Nephron (organoid): ENCODE measurements at regions not wholly inside any gene's neighbourhood (a gene's known extent, or its start where the extent isn't known, plus 50 kb on each side); places are given as distances from the start of the nearest gene placed in this dataset.

ENCODE experiments used
- H3K27ac Mint-ChIP-seq, 3 experiments: 2 replicates each; pipeline ENCODE4 v1.8.0; 2020; ENCODE audit warnings: mixed read lengths in 3 of 3, mild to moderate bottlenecking in 2 of 3, moderate library complexity in 1 of 3
- H3K27me3 Mint-ChIP-seq: 2 replicates; pipeline ENCODE4 v1.8.0; 2021; ENCODE audit warnings: low read depth, mild to moderate bottlenecking, moderate library complexity, mixed read lengths
- H3K36me3 Mint-ChIP-seq: 2 replicates; pipeline ENCODE4 v1.8.0; 2020; ENCODE audit warnings: low read depth, mixed read lengths
- H3K4me1 Mint-ChIP-seq: 2 replicates; pipeline ENCODE4 v1.8.0; 2020; ENCODE audit warnings: mixed read lengths
- H3K4me3 Mint-ChIP-seq, 3 experiments: 2 replicates each; pipeline ENCODE4 v1.8.0; 2020; ENCODE audit warnings: mild to moderate bottlenecking in 3 of 3, mixed read lengths in 3 of 3, moderate library complexity in 2 of 3
- H3K9me3 Mint-ChIP-seq: 2 replicates; pipeline ENCODE4 v1.8.0; 2020; ENCODE audit warnings: mixed read lengths
- TF ChIP-seq, protein P1 (sequence below), 3 experiments: fragments of 200-600 bp; sonication (generic); IDR thresholded peaks; one replicate each; pipeline ENCODE4 v1.5.0; 2021; ENCODE audit warnings: antibody characterized with exemption in 3 of 3; ENCODE audit not compliant: unreplicated experiment in 3 of 3

DNA sequence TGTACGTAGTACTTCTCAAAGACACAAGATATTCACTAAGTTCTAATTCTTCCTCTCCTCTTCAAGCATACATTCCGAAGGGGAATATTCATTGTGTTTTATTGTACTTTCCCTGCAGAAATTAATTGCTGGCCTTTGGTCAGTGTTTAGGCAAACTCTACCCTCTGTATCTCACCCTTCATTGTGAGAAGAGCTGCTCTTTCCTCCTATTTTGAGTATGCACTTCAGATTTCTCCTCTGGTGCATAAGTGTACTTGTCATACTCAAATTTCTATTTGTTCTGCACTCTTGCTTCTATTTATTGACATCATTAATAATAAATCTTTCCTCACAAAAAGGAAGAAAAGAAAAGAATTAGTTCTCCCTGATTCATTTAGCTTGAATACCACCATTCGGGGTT is 485.4 kb upstream of the SLC8A1 start:
- H3K4me3 Mint-ChIP-seq, result no peak overlapping the region
- H3K9me3 Mint-ChIP-seq, result peaks cover 6% of the 10 kb centered on the region

DNA sequence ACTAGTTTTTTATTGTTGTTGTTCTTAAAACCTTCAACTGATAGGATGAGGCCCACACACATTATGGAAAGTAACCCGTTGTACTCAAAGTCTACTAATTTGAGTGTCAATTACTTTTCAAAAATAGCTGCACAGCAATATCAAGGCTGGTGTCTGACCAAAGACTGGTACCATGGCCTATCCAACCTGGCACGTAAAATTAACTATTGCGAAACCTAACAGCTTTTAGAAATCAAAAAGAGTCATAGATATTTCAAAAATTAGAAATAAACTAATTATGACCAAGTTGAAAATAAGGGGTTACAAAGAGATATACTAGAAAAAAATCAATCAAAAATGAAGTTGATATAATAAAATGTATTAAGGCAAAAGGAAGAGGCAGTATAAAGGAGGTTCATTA is 501.5 kb upstream of the SLC8A1 start:
- H3K4me3 Mint-ChIP-seq, result no peak overlapping the region
- H3K27ac Mint-ChIP-seq, result no peak overlapping the region
- no peaks in the 10 kb centered on the region for H3K9me3 Mint-ChIP-seq
- H3K36me3 Mint-ChIP-seq, result no peaks in the 10 kb centered on the region
- H3K4me1 Mint-ChIP-seq, result no peaks in the 10 kb centered on the region
- H3K27me3 Mint-ChIP-seq, result peaks cover 3% of the 10 kb centered on the region
- TF ChIP-seq, protein P1, sequence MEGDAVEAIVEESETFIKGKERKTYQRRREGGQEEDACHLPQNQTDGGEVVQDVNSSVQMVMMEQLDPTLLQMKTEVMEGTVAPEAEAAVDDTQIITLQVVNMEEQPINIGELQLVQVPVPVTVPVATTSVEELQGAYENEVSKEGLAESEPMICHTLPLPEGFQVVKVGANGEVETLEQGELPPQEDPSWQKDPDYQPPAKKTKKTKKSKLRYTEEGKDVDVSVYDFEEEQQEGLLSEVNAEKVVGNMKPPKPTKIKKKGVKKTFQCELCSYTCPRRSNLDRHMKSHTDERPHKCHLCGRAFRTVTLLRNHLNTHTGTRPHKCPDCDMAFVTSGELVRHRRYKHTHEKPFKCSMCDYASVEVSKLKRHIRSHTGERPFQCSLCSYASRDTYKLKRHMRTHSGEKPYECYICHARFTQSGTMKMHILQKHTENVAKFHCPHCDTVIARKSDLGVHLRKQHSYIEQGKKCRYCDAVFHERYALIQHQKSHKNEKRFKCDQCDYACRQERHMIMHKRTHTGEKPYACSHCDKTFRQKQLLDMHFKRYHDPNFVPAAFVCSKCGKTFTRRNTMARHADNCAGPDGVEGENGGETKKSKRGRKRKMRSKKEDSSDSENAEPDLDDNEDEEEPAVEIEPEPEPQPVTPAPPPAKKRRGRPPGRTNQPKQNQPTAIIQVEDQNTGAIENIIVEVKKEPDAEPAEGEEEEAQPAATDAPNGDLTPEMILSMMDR (IDR thresholded peaks at IDR 0.05; ENCODE audit: unreplicated experiment in 3 of 3), result no peak

More for the DNA sequence above, 485.4 kb upstream of the SLC8A1 start:
- Mint-ChIP-seq H3K36me3 (no peaks in the 10 kb centered on the region), H3K27me3 (no peaks in the 10 kb centered on the region), H3K4me1 (no peaks in the 10 kb centered on the region), H3K27ac (no peak overlapping the region)
- TF ChIP-seq, protein P1 (IDR thresholded peaks at IDR 0.05; ENCODE audit: unreplicated experiment in 3 of 3), result no peak

DNA sequence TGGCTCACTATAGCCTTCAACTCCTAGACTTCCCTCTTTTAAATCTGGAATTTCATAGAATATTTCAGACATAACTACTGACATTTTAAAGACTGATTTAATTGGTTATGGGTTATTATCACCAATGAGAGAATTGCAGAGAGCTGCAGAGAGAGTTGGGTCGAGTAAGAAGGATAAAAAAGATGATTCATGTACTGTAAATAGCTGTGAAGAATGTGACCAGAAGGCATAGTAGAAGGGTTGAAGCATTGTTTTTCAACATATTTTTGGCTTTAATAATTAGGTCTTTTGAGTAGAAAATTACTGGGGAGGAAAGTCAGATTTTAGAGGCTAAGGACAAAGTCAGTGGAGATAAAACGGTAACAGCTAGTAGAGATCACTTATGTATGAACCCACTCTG is 503.2 kb upstream of the SLC8A1 start:
- Mint-ChIP-seq H3K9me3 (no peaks in the 10 kb centered on the region), H3K36me3 (no peaks in the 10 kb centered on the region), H3K4me1 (no peaks in the 10 kb centered on the region), H3K4me3 (no peak overlapping the region), H3K27me3 (peaks cover 3% of the 10 kb centered on the region), H3K27ac (no peak overlapping the region)
- TF ChIP-seq, protein P1 (IDR thresholded peaks at IDR 0.05; ENCODE audit: unreplicated experiment in 3 of 3), result no peak

DNA sequence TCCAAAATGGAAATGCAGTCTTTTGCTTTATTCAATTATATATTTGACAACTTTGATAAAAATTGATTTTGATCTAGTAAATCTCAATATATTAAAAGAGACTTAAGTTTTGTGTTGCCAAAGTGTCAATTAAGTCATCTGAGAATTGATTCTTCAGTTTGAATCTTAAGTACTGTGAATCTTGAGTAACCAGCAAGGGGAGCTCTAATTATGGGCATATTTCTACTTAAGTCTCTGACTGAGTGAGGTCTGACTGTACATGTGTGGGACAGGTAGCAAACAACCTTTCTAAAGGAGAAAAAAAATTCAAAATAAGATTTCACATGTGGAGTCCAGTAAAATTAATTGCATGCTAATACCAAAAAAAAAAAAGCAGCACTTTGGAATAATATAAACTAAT is 503.7 kb upstream of the SLC8A1 start:
- no peaks in the 10 kb centered on the region for H3K9me3 Mint-ChIP-seq
- no peaks in the 10 kb centered on the region for H3K36me3 Mint-ChIP-seq
- no peak overlapping the region for H3K4me3 Mint-ChIP-seq
- TF ChIP-seq, protein P1 (IDR thresholded peaks at IDR 0.05; ENCODE audit: unreplicated experiment in 3 of 3), result no peak
- peaks cover 3% of the 10 kb centered on the region for H3K27me3 Mint-ChIP-seq
- H3K27ac Mint-ChIP-seq, result no peak overlapping the region
- no peaks in the 10 kb centered on the region for H3K4me1 Mint-ChIP-seq

DNA sequence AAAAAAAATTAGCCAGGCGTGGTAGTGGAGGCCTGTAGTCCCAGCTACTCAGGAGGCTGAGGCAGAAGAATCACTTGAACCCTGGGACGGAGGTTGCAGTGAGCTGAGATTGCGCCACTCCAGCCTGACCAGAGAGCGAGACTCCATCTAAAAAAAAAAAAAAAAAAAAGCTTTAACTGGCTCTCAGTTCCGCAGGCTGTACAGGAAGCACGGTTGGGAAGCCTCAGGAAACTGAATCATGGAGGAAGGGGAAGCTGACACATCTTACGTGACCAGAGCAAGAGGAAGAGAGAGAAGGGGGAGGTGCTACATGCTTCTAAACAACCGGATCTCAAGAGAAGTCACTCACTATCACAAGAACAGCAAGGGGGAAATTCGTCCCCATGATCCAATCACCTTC is 505.6 kb upstream of the SLC8A1 start:
- H3K4me3 Mint-ChIP-seq, result no peak overlapping the region
- H3K4me1 Mint-ChIP-seq, result peaks cover 7% of the 10 kb centered on the region
- TF ChIP-seq, protein P1 (IDR thresholded peaks at IDR 0.05; ENCODE audit: unreplicated experiment in 3 of 3), result no peak
- H3K9me3 Mint-ChIP-seq, result no peaks in the 10 kb centered on the region
- no peaks in the 10 kb centered on the region for H3K36me3 Mint-ChIP-seq
- no peak overlapping the region for H3K27ac Mint-ChIP-seq
- H3K27me3 Mint-ChIP-seq, result peaks cover 3% of the 10 kb centered on the region

DNA sequence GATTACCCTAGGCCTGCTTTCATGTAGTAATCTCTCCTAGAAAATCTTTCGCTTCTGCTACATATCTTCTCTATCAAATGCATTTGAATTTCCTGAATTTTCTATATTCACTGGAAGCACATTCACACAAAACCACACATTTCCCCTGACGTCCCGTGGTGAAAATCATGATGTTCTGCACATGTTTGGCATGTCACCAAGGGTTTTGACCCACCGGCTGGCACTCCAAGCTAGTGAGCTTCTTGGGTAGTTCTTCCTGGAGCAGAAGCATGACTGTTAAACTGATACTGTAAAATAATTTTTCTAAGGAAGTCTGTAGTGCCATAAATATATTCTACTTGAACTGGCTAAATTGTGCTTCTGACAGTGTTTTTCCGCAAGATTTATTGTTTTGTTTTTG is 510.1 kb upstream of the SLC8A1 start:
- peak overlapping the region; percentile 3 to 69 (median 14) for H3K27ac Mint-ChIP-seq
- H3K4me3 Mint-ChIP-seq, result no peak overlapping the region

More for the DNA sequence above, 510.1 kb upstream of the SLC8A1 start:
- H3K27me3 Mint-ChIP-seq, result peaks cover 3% of the 10 kb centered on the region
- TF ChIP-seq, protein P1 (IDR thresholded peaks at IDR 0.05; ENCODE audit: unreplicated experiment in 3 of 3), result no peak
- peaks cover 7% of the 10 kb centered on the region for H3K4me1 Mint-ChIP-seq
- no peaks in the 10 kb centered on the region for H3K9me3 Mint-ChIP-seq
- H3K36me3 Mint-ChIP-seq, result no peaks in the 10 kb centered on the region
